ENCODE measurements at regions not wholly inside any gene's neighbourhood (a gene's known extent, or its start where the extent isn't known, plus 50 kb on each side); places are given as distances from the start of the nearest gene placed in this dataset.

- DNase-seq, result no peak
- intact Hi-C loops (cut with DNase I), result no loop called here
Measured at GRCh38 chr1:108053270-108054013, 88.5 kb upstream of the VAV3 start.

- intact Hi-C loops (cut with DNase I), result no loop called here
- no peak for DNase-seq
Measured at GRCh38 chr1:108051631-108052377, 86.8 kb upstream of the VAV3 start.

GRCh38 chr1:108050911-108051629 is 86.1 kb upstream of the VAV3 start:
- DNase-seq, result no peak
- intact Hi-C loops (cut with DNase I), result no loop called here

- no peak for DNase-seq
- intact Hi-C loops (cut with DNase I), result no loop called here
Measured at GRCh38 chr1:108050158-108050557, 85.2 kb upstream of the VAV3 start.

GRCh38 chr1:108049178-108049819 is 84.3 kb upstream of the VAV3 start:
- intact Hi-C loops (cut with DNase I), result no loop called here
- peak in 35 of 42 donors; percentile 4 to 76 (median 37) for DNase-seq

GRCh38 chr1:108048301-108049177 is 83.6 kb upstream of the VAV3 start:
- no peak for DNase-seq
- intact Hi-C loops (cut with DNase I), result no loop called here

GRCh38 chr1:108047085-108047484 is 82.1 kb upstream of the VAV3 start:
- intact Hi-C loops (cut with DNase I), result no loop called here
- DNase-seq, result no peak

- DNase-seq, result no peak
- intact Hi-C loops (cut with DNase I), result no loop called here
Measured at GRCh38 chr1:108046026-108046425, 81.0 kb upstream of the VAV3 start.

GRCh38 chr1:108045460-108045859 is 80.5 kb upstream of the VAV3 start:
- intact Hi-C loops (cut with DNase I), result no loop called here

GRCh38 chr1:108044318-108044717 is 79.3 kb upstream of the VAV3 start:
- intact Hi-C loops (cut with DNase I), result no loop called here
- no peak for DNase-seq

More at GRCh38 chr1:108045460-108045859, 80.5 kb upstream of the VAV3 start:
- DNase-seq, result peak in 15 of 42 donors; percentile 1 to 51 (median 22)

- DNase-seq, result no peak
- intact Hi-C loops (cut with DNase I), result no loop called here
Measured at GRCh38 chr1:108043707-108044106, 78.7 kb upstream of the VAV3 start.

GRCh38 chr1:108042610-108043009 is 77.6 kb upstream of the VAV3 start:
- no peak for DNase-seq
- intact Hi-C loops (cut with DNase I), result no loop called here

GRCh38 chr1:108041360-108042142 is 76.6 kb upstream of the VAV3 start:
- DNase-seq, result no peak
- intact Hi-C loops (cut with DNase I), result no loop called here

GRCh38 chr1:108038653-108039236 is 73.8 kb upstream of the VAV3 start:
- DNase-seq, result no peak
- intact Hi-C loops (cut with DNase I), result no loop called here

GRCh38 chr1:108036796-108037562 is 72.0 kb upstream of the VAV3 start:
- intact Hi-C loops (cut with DNase I), result no loop called here
- no peak for DNase-seq

GRCh38 chr1:108034396-108034795 is 69.4 kb upstream of the VAV3 start:
- DNase-seq, result no peak

GRCh38 chr1:108033550-108033951 is 68.6 kb upstream of the VAV3 start:
- intact Hi-C loops (cut with DNase I), result no loop called here
- DNase-seq, result no peak

More at GRCh38 chr1:108034396-108034795, 69.4 kb upstream of the VAV3 start:
- intact Hi-C loops (cut with DNase I), result no loop called here
